SK-N-MC (cell line): ENCODE measurements at regions not wholly inside any gene's neighbourhood (a gene's known extent, or its start where the extent isn't known, plus 50 kb on each side); places are given as distances from the start of the nearest gene placed in this dataset.

ENCODE experiments used
- EZH2 ChIP-seq: fragments of 200-600 bp; sonication (generic); IDR thresholded peaks from one replicate; pipeline ENCODE4 v1.6.1; 2017; ENCODE audit warnings: antibody characterized with exemption
- FOXP2 ChIP-seq: optimal IDR thresholded peaks from 2 replicates; pipeline ENCODE3; 2011; ENCODE audit warnings: mild to moderate bottlenecking, moderate library complexity; ENCODE audit not compliant: insufficient read depth; ENCODE audit errors: extremely low read length, control extremely low read depth
- POLR2AphosphoS5 ChIP-seq: IDR thresholded peaks from 2 replicates; pipeline ENCODE4 v1.6.1; 2012; ENCODE audit warnings: mild to moderate bottlenecking, low read depth, low read length, borderline replicate concordance

- TF ChIP-seq POLR2AphosphoS5 (no peak), EZH2 (no peak), FOXP2 (no peak)
Observed at GRCh38 chr9:87140142-87140541, 192.8 kb upstream of the GAS1 start.
